H1 (cell line): ENCODE measurements at regions not wholly inside any gene's neighbourhood (a gene's known extent, or its start where the extent isn't known, plus 50 kb on each side); places are given as distances from the start of the nearest gene placed in this dataset.
A peak's percentile ranks its signal among the peaks of the same experiment; 100 is the strongest.

Experiments used
- CTCF ChIA-PET: fragments of 300-600 bp; sonication (Branson Sonifier 250); formaldehyde crosslinking; loops from one replicate; lab custom pipeline; 2021; ENCODE audit not compliant: partially characterized antibody; lab: Charles Lee
- POLR2A ChIA-PET: fragments of 300-600 bp; sonication (Branson Sonifier 250); formaldehyde crosslinking; loops from one replicate; lab custom pipeline; 2021; ENCODE audit warnings: inconsistent platforms; ENCODE audit not compliant: partially characterized antibody; lab: Charles Lee
- DNase-seq, 2 experiments: peaks; one replicate each; pipeline versions ENCODE4 v3.0.0 to v3.0.0-alpha.2; 2010 to 2022; ENCODE audit warnings: low spot score in 2 of 2, low read depth in 1 of 2, mixed read lengths in 1 of 2
- FAIRE-seq: peaks from 2 replicates; lab custom pipeline; 2011; peaks lifted over from hg19 to GRCh38; lab: Jason Lieb, UNC
- H2AFZ ChIP-seq: 2 replicates; pipeline ENCODE4 v1.8.1; 2012; ENCODE audit warnings: low read length, inconsistent platforms
- H2AK5ac ChIP-seq: 2 replicates; pipeline ENCODE4 v1.6.1; 2013; ENCODE audit warnings: low read depth, low read length
- H2BK120ac ChIP-seq: replicated peaks from 2 replicates; pipeline ENCODE3; 2013; ENCODE audit warnings: low read depth, low read length, inconsistent platforms
- H2BK12ac ChIP-seq: 2 replicates; pipeline ENCODE4 v1.6.1; 2013; ENCODE audit warnings: low read depth, low read length
- H2BK15ac ChIP-seq: 2 replicates; pipeline ENCODE4 v1.6.1; 2013; ENCODE audit warnings: low read length
- H2BK20ac ChIP-seq: 2 replicates; pipeline ENCODE4 v1.6.1; 2013; ENCODE audit warnings: low read length
- H2BK5ac ChIP-seq: 2 replicates; pipeline ENCODE4 v1.6.1; 2013; ENCODE audit warnings: low read depth, low read length
- H3K14ac ChIP-seq: 2 replicates; pipeline ENCODE4 v1.6.1; 2013; ENCODE audit warnings: inconsistent platforms; ENCODE audit not compliant: insufficient read length
- H3K18ac ChIP-seq: 2 replicates; pipeline ENCODE4 v1.6.1; 2013; ENCODE audit warnings: low read length; ENCODE audit errors: extremely low read depth
- H3K23ac ChIP-seq: 2 replicates; pipeline ENCODE4 v1.6.1; 2013; ENCODE audit warnings: inconsistent platforms; ENCODE audit not compliant: insufficient read length
- H3K23me2 ChIP-seq: 2 replicates; pipeline ENCODE4 v1.6.1; 2013; ENCODE audit warnings: low read depth, low read length
- H3K27ac ChIP-seq: 2 replicates; pipeline ENCODE4 v1.6.1; 2011; ENCODE audit warnings: low read depth, low read length, inconsistent platforms
- H3K27me3 ChIP-seq, 4 experiments: replicated peaks in 1 of 4; 1 replicate in 1 of 4; 2 replicates in 3 of 4; pipeline versions ENCODE4 v1.6.1 to v1.8.1; 2011 to 2013; ENCODE audit warnings: low read length in 3 of 4, mild to moderate bottlenecking in 3 of 4, inconsistent platforms in 2 of 4, mixed read lengths in 2 of 4, moderate library complexity in 1 of 4; ENCODE audit not compliant: control insufficient read depth in 3 of 4, insufficient read depth in 3 of 4; ENCODE audit errors: extremely low read depth in 1 of 4
- H3K36me3 ChIP-seq, 4 experiments: 2 replicates each; pipeline versions ENCODE4 v1.6.1 to v1.8.1; 2011 to 2013; ENCODE audit warnings: mild to moderate bottlenecking in 4 of 4, low read length in 3 of 4, moderate library complexity in 2 of 4, control low read depth in 1 of 4, inconsistent platforms in 1 of 4; ENCODE audit not compliant: insufficient read depth in 4 of 4, control insufficient read depth in 2 of 4
- H3K4ac ChIP-seq: replicated peaks from 2 replicates; pipeline ENCODE3; 2013; ENCODE audit warnings: low read length, low read depth, mixed read lengths, inconsistent platforms; ENCODE audit not compliant: insufficient read length
- H3K4me1 ChIP-seq, 4 experiments: replicated peaks in 1 of 4; 1 replicate in 1 of 4; 2 replicates in 3 of 4; pipeline versions ENCODE4 v1.6.1 to v1.8.1; 2011 to 2013; ENCODE audit warnings: low read length in 3 of 4, inconsistent platforms in 2 of 4, mixed read lengths in 1 of 4; ENCODE audit not compliant: insufficient read depth in 4 of 4, control insufficient read depth in 3 of 4
- H3K4me2 ChIP-seq, 2 experiments: 2 replicates each; pipeline versions ENCODE4 v1.6.1 to v1.8.1; 2011 to 2013; ENCODE audit warnings: low read depth in 2 of 2, low read length in 2 of 2, control low read depth in 1 of 2, inconsistent platforms in 1 of 2, mild to moderate bottlenecking in 1 of 2; ENCODE audit not compliant: insufficient read depth in 1 of 2
- H3K4me3 ChIP-seq, 4 experiments: fragments of 200-600, 300-600 bp in 1 of 4; sonication (generic), shearing (Covaris generic), sonication (Bioruptor Twin) in 1 of 4; 2 replicates each; pipeline versions ENCODE4 v1.5.1 to v1.8.1; 2011 to 2016; ENCODE audit warnings: low read length in 4 of 4, low read depth in 3 of 4, control low read depth in 2 of 4, inconsistent platforms in 2 of 4, mild to moderate bottlenecking in 2 of 4, mixed read lengths in 1 of 4, moderate library complexity in 1 of 4; ENCODE audit not compliant: insufficient read depth in 2 of 4; ENCODE audit errors: extremely low read depth in 1 of 4
- H3K56ac ChIP-seq: replicated peaks from 2 replicates; pipeline ENCODE3; 2013; ENCODE audit warnings: low read depth, mild to moderate bottlenecking, mixed read lengths, low read length, inconsistent platforms; ENCODE audit not compliant: insufficient read length
- H3K79me1 ChIP-seq: 2 replicates; pipeline ENCODE4 v1.6.1; 2013; ENCODE audit warnings: low read depth, low read length, control low read depth
- H3K79me2 ChIP-seq, 2 experiments: 2 replicates each; pipeline versions ENCODE4 v1.6.1 to v1.8.1; 2012 to 2013; ENCODE audit warnings: low read length in 2 of 2, mild to moderate bottlenecking in 2 of 2, inconsistent platforms in 1 of 2; ENCODE audit not compliant: insufficient read depth in 2 of 2, control insufficient read depth in 1 of 2
- H3K9ac ChIP-seq, 4 experiments: replicated peaks in 1 of 4; 1 replicate in 1 of 4; 2 replicates in 3 of 4; pipeline versions ENCODE4 v1.6.1 to v1.8.1; 2011 to 2013; ENCODE audit warnings: low read depth in 3 of 4, low read length in 3 of 4, control low read depth in 2 of 4, mild to moderate bottlenecking in 2 of 4, moderate library complexity in 2 of 4, inconsistent platforms in 1 of 4; ENCODE audit errors: extremely low read depth in 1 of 4
- H3K9me3 ChIP-seq, 2 experiments: 2 replicates each; pipeline versions ENCODE4 v1.6.1 to v1.8.1; 2012 to 2013; ENCODE audit warnings: mild to moderate bottlenecking in 2 of 2, moderate library complexity in 2 of 2, control low read depth in 1 of 2, inconsistent platforms in 1 of 2, low read depth in 1 of 2, low read length in 1 of 2, mixed read lengths in 1 of 2; ENCODE audit not compliant: insufficient read depth in 2 of 2
- H4K20me1 ChIP-seq, 2 experiments: replicated peaks in 1 of 2; 2 replicates each; pipeline versions ENCODE3 to v1.8.1; 2011 to 2013; ENCODE audit warnings: inconsistent platforms in 2 of 2, low read length in 2 of 2, mild to moderate bottlenecking in 1 of 2; ENCODE audit not compliant: insufficient read depth in 2 of 2, control insufficient read depth in 1 of 2
- H4K5ac ChIP-seq: 2 replicates; pipeline ENCODE4 v1.6.1; 2013; ENCODE audit warnings: low read length, low read depth, mixed read lengths, inconsistent platforms; ENCODE audit not compliant: insufficient read length
- H4K8ac ChIP-seq: 2 replicates; pipeline ENCODE4 v1.8.0; 2013; ENCODE audit warnings: mild to moderate bottlenecking, moderate library complexity, low read length, inconsistent platforms; ENCODE audit not compliant: insufficient read depth; ENCODE audit errors: extremely low read depth
- H4K91ac ChIP-seq: replicated peaks from 2 replicates; pipeline ENCODE3; 2013; ENCODE audit warnings: low read length, mixed read lengths, inconsistent platforms; ENCODE audit not compliant: insufficient read length
- RAD21 ChIP-seq, 2 experiments: IDR thresholded peaks in 1 of 2; conservative IDR thresholded peaks in 1 of 2; 2 replicates each; pipeline ENCODE4 v1.6.1; 2011; ENCODE audit warnings: low read depth in 2 of 2, low read length in 2 of 2, improper control_type of control experiment in 1 of 2, inconsistent platforms in 1 of 2, mild to moderate bottlenecking in 1 of 2, moderate library complexity in 1 of 2
- SIN3A ChIP-seq, 2 experiments: IDR thresholded peaks in 1 of 2; conservative IDR thresholded peaks in 1 of 2; 2 replicates each; pipeline ENCODE4 v1.6.1; 2011 to 2012; ENCODE audit warnings: low read length in 2 of 2, improper control_type of control experiment in 1 of 2, low read depth in 1 of 2, mild to moderate bottlenecking in 1 of 2
- WGBS, 2 experiments: shearing (Covaris generic) in 1 of 2; methylation state at CpG; one replicate each; pipeline versions ENCODE4 v1.1.6 to v1.1.7; 2013 to 2015; ENCODE audit warnings: low lambda C conversion rate in 2 of 2, mixed read lengths in 2 of 2, inconsistent platforms in 1 of 2, low coverage in 1 of 2, missing lambda C conversion rate in 1 of 2; ENCODE audit not compliant: insufficient replicate concordance in 2 of 2, insufficient coverage in 1 of 2, insufficient read length in 1 of 2; ENCODE audit errors: extremely low coverage in 1 of 2, missing lambda C conversion rate in 1 of 2; 5-methylcytosine and 5-hydroxymethylcytosine counted together

DNA sequence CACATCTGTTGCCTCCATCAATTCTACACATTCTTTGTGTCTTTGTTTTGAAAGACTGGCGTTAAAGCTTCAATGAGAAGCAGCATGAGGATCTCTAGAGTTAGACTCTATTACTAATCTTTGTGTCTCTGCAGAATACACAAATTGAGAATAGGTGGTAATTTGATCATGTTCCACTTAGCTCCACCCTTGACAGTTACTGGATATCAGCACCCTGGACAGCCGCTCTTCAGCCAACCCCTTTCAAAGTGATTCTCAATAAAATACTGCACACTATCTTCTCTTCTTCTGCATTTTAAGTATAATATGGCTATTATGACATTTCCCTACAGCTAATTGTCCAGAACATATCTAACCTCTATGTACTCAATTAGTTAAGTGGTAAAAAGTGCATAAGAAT lies 54.3 kb upstream of the CNR1 start:
- POLR2A ChIA-PET, result no interaction called here
- Histone ChIP-seq H2BK20ac (no peak overlapping the region), H3K27ac (no peak overlapping the region), H3K9ac (no peak overlapping the region), H2BK12ac (no peak overlapping the region), H2BK120ac (no peak overlapping the region), H3K79me1 (no peaks in the 10 kb centered on the region), H3K14ac (no peak overlapping the region), H3K4me2 (no peak overlapping the region), H2BK5ac (no peak overlapping the region), H2AK5ac (no peak overlapping the region), H3K18ac (no peak overlapping the region), H3K79me2 (no peaks in the 10 kb centered on the region), H4K5ac (no peak overlapping the region), H3K23me2 (no peaks in the 10 kb centered on the region; the same call in 1 of the 2 replicates), H3K9me3 (no peaks in the 10 kb centered on the region), H3K4ac (no peak overlapping the region), H3K36me3 (no peaks in the 10 kb centered on the region), H3K4me3 (no peak overlapping the region), H3K27me3 (no peaks in the 10 kb centered on the region), H3K23ac (no peak overlapping the region), H2BK15ac (no peak overlapping the region), H4K20me1 (no peaks in the 10 kb centered on the region), H4K91ac (no peak overlapping the region), H2AFZ (no peak overlapping the region), H4K8ac (no peak overlapping the region), H3K4me1 (peaks cover 0 to 2% (median 0%) of the 10 kb centered on the region in 4 experiments; a peak in 1 of 7 replicates), H3K56ac (no peak overlapping the region)
- CTCF ChIA-PET, result interaction anchor here (0.6 kb wide), 1 partner anchor 15 kb away, joined by 3 read pairs; no protein-coding TSS in a partner anchor
- FAIRE-seq (no peak), DNase-seq (no peak)
- 83% methylated on average over 2 of the region's 2 CpGs; no CpG with 5 or more reads in 1 of the 2 experiments for WGBS, 2 experiments
- TF ChIP-seq RAD21 (IDR thresholded peaks at IDR 0.05 in 1 of 2, conservative IDR thresholded peaks at IDR 0.05 in 1 of 2; ENCODE audit: low read depth in 2 of 2, low read length in 2 of 2) (no peak), SIN3A (conservative IDR thresholded peaks at IDR 0.05 in 1 of 2, IDR thresholded peaks at IDR 0.05 in 1 of 2; ENCODE audit: low read depth in 1 of 2, low read length in 2 of 2) (0 out of 4 replicates have a peak, but pooled peaks of 1 of the 2 experiments have one; percentile 53)
